22Rv1 (cell line): ENCODE measurements at regions not wholly inside any gene's neighbourhood (a gene's known extent, or its start where the extent isn't known, plus 50 kb on each side); places are given as distances from the start of the nearest gene placed in this dataset.

Source experiments
- H3K27ac ChIP-seq: fragments of 450-650 bp; 2 replicates; pipeline ENCODE4 v1.5.1; 2017
- ZFX ChIP-seq: fragments of 450-650 bp; IDR thresholded peaks from 2 replicates; pipeline ENCODE4 v1.6.1; 2017; ENCODE audit warnings: antibody characterized with exemption, borderline replicate concordance
- TF ChIP-seq, protein P1 (sequence below): fragments of 450-650 bp; IDR thresholded peaks from 2 replicates; pipeline ENCODE4 v1.5.1; 2017; ENCODE audit warnings: mild to moderate bottlenecking

GRCh38 chr6:14851281-14851680 lies 394.6 kb upstream of the JARID2 start:
- TF ChIP-seq, protein P1, sequence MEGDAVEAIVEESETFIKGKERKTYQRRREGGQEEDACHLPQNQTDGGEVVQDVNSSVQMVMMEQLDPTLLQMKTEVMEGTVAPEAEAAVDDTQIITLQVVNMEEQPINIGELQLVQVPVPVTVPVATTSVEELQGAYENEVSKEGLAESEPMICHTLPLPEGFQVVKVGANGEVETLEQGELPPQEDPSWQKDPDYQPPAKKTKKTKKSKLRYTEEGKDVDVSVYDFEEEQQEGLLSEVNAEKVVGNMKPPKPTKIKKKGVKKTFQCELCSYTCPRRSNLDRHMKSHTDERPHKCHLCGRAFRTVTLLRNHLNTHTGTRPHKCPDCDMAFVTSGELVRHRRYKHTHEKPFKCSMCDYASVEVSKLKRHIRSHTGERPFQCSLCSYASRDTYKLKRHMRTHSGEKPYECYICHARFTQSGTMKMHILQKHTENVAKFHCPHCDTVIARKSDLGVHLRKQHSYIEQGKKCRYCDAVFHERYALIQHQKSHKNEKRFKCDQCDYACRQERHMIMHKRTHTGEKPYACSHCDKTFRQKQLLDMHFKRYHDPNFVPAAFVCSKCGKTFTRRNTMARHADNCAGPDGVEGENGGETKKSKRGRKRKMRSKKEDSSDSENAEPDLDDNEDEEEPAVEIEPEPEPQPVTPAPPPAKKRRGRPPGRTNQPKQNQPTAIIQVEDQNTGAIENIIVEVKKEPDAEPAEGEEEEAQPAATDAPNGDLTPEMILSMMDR: no peak
- no peak for TF ChIP-seq ZFX
- H3K27ac ChIP-seq: no peak overlapping the region

DNA sequence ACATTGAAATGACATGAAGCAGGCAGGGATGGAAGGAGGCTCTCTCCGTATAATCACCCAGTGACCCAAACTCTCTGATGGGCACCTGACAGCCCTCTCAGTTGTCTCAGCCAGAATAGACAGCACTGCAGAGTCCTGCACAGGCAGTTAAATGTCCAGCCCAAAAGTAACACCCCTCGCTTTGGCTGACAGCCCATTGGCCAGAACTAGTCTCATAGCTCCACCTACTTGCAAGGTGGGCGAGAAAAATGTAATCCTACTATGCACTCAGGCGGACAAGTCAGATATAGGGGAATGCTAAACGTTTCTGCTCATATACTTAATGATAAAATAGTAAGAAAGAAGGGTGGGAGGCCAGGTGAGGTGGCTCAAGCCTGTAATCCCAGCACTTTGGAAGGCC lies 393.5 kb upstream of the JARID2 start:
- H3K27ac ChIP-seq: no peak overlapping the region
- TF ChIP-seq, protein P1: no peak
- TF ChIP-seq ZFX: no peak

- no peak overlapping the region for H3K27ac ChIP-seq
- TF ChIP-seq, protein P1: no peak
- TF ChIP-seq ZFX: no peak
Observed at GRCh38 chr6:14856177-14856576, 389.7 kb upstream of the JARID2 start.

DNA sequence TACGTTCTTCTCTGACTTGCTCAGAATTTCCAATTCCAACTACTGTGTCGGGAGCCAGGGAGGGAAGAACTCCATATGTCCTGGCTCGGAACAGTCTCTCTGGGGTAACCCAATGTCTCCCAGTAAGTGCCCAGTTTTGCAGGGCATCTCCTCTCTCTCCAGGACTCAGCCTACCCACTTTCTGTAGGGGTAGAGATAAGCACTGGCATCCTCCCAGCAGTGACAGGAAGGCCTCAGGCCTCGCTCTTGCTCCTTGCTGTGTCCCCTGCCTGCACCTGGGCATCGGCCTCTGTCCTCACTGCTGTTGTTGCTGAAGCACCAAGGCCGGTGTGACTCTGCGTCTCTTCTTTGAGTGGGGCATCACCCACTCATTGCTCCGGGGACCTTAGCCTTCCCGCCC lies 388.9 kb upstream of the JARID2 start:
- TF ChIP-seq ZFX: no peak
- TF ChIP-seq, protein P1: no peak
- H3K27ac ChIP-seq: no peak overlapping the region

DNA sequence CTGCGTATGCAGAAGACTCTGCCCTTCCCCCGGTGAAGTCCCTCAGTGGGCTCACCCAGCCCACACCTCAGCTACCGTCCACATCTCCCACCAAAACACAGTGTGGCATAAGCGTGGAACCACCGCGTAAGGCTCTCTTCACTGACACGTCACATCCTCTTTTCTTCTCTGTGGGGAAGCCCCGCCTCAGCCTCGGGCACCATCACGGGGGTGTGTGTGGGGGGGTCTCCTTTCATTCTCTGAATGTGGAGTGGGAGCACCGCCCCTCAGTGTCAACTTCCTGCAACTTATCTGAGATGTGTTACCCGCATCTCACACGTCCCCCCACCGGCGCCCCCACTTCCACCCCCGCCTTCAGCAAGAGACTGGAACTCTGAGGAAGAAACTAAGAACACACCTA lies 388.4 kb upstream of the JARID2 start:
- TF ChIP-seq, protein P1: no peak
- TF ChIP-seq ZFX: no peak
- no peak overlapping the region for H3K27ac ChIP-seq

DNA sequence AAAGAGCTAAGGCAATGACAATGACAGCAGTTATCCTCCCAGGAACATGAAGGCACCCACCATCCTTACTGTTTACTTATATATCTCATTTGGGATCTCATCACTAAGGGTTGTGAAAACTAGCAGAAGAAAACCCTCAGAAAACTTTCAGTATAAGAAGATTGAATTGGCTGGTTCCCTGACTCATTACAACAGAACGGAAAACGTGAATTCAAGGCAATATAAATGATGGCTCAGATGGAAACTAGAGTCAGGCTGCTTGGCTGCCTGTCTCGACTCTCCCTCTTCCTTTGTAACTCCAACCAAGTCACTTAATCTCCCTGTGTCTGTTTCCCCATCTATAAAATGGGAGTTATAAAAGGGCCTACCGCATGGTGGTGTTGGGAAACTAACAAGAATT lies 387.1 kb upstream of the JARID2 start:
- no peak overlapping the region for H3K27ac ChIP-seq
- TF ChIP-seq ZFX: no peak
- TF ChIP-seq, protein P1: no peak

DNA sequence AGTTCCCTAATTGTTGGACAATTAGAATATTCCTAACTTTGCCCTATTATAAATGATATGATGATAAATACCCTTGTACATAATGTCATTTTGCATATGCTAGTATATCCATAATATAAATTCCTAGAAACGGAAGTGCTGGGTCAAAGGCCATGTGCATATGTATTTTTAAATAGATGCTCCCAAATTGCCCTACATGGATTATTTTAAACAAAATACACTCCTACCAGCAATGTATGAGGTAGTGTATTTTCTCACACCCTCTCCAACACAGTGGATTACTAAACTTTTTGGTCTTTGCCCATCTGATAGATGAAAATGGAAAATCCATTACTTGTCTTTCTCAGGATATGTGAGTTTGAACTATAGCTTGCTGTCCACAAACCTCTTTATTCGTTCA lies 385.1 kb upstream of the JARID2 start:
- no peak overlapping the region for H3K27ac ChIP-seq
- TF ChIP-seq, protein P1: no peak
